Stimulated activated memory B cell treated with anti-CD40 and anti-IgM and Interleukin-4, amounts not matched to agents 10 μg/mL and 1 μg/mL and 100 μg/mL, for 72 hours (primary cell): ENCODE measurements at regions not wholly inside any gene's neighbourhood (a gene's known extent, or its start where the extent isn't known, plus 50 kb on each side); places are given as distances from the start of the nearest gene placed in this dataset.

Experiments used
- ATAC-seq: fragments of 150-1000 bp; cut with Tn5 transposase; 2 replicates; pipeline ENCODE4 v1.10.0; 2021
- H3K27ac Mint-ChIP-seq: one replicate; pipeline ENCODE4 v1.8.0; 2022; ENCODE audit warnings: mild to moderate bottlenecking, mixed read lengths
- H3K27me3 Mint-ChIP-seq: one replicate; pipeline ENCODE4 v1.8.0; 2022; ENCODE audit warnings: mixed read lengths
- H3K36me3 Mint-ChIP-seq: one replicate; pipeline ENCODE4 v1.8.0; 2022; ENCODE audit warnings: mixed read lengths
- H3K4me1 Mint-ChIP-seq: one replicate; pipeline ENCODE4 v1.8.0; 2022; ENCODE audit warnings: mixed read lengths
- H3K4me3 Mint-ChIP-seq: one replicate; pipeline ENCODE4 v1.8.0; 2022; ENCODE audit warnings: mild to moderate bottlenecking, moderate library complexity, mixed read lengths
- H3K9me3 Mint-ChIP-seq: one replicate; pipeline ENCODE4 v1.8.0; 2022; ENCODE audit warnings: mixed read lengths

- no peak overlapping the region for H3K27ac Mint-ChIP-seq
- H3K4me3 Mint-ChIP-seq, result no peak overlapping the region
- H3K36me3 Mint-ChIP-seq, result no peaks in the 10 kb centered on the region
- ATAC-seq, result no peak
- H3K27me3 Mint-ChIP-seq, result peaks cover 20% of the 10 kb centered on the region
- H3K4me1 Mint-ChIP-seq, result no peaks in the 10 kb centered on the region
- H3K9me3 Mint-ChIP-seq, result peaks cover 6% of the 10 kb centered on the region
These were observed 67.5 kb upstream of the GCSH start for GRCh38 chr16:81163671-81164070.

GRCh38 chr16:81158964-81159363 lies 62.8 kb upstream of the GCSH start:
- H3K4me3 Mint-ChIP-seq, result no peak overlapping the region
- H3K36me3 Mint-ChIP-seq, result no peaks in the 10 kb centered on the region
- no peaks in the 10 kb centered on the region for H3K27me3 Mint-ChIP-seq
- ATAC-seq, result no peak
- no peak overlapping the region for H3K27ac Mint-ChIP-seq
- no peaks in the 10 kb centered on the region for H3K4me1 Mint-ChIP-seq
- H3K9me3 Mint-ChIP-seq, result no peaks in the 10 kb centered on the region

- Mint-ChIP-seq H3K27me3 (no peaks in the 10 kb centered on the region), H3K9me3 (no peaks in the 10 kb centered on the region), H3K4me1 (no peaks in the 10 kb centered on the region), H3K4me3 (no peak overlapping the region), H3K36me3 (no peaks in the 10 kb centered on the region), H3K27ac (no peak overlapping the region)
- no peak for ATAC-seq
These were observed 59.6 kb upstream of the GCSH start for GRCh38 chr16:81155769-81156168.

- Mint-ChIP-seq H3K4me1 (no peaks in the 10 kb centered on the region), H3K9me3 (no peaks in the 10 kb centered on the region), H3K27me3 (peaks cover 21% of the 10 kb centered on the region), H3K27ac (no peak overlapping the region), H3K4me3 (no peak overlapping the region), H3K36me3 (no peaks in the 10 kb centered on the region)
- ATAC-seq, result no peak
These were observed 55.6 kb upstream of the GCSH start for GRCh38 chr16:81151648-81152310.

- Mint-ChIP-seq H3K4me1 (no peaks in the 10 kb centered on the region), H3K9me3 (no peaks in the 10 kb centered on the region), H3K27ac (no peak overlapping the region), H3K27me3 (peaks cover 34% of the 10 kb centered on the region), H3K4me3 (no peak overlapping the region), H3K36me3 (no peaks in the 10 kb centered on the region)
- no peak for ATAC-seq
These were observed 53.4 kb upstream of the GCSH start for GRCh38 chr16:81149614-81150013.

- H3K27me3 Mint-ChIP-seq, result peaks cover 47% of the 10 kb centered on the region
- H3K9me3 Mint-ChIP-seq, result no peaks in the 10 kb centered on the region
- no peak overlapping the region for H3K27ac Mint-ChIP-seq
- no peak for ATAC-seq
- H3K4me3 Mint-ChIP-seq, result no peak overlapping the region
- H3K36me3 Mint-ChIP-seq, result no peaks in the 10 kb centered on the region
- H3K4me1 Mint-ChIP-seq, result no peaks in the 10 kb centered on the region
These were observed 52.1 kb upstream of the GCSH start for GRCh38 chr16:81148277-81148676.
